GM21515 (cell line): ENCODE measurements at regions not wholly inside any gene's neighbourhood (a gene's known extent, or its start where the extent isn't known, plus 50 kb on each side); places are given as distances from the start of the nearest gene placed in this dataset.
"Not testable (repeated sequence)": the region's sequence is repeated elsewhere in the genome, so short reads cannot be mapped to it uniquely, and the experiment has no call there.

Source experiments
- ATAC-seq: cut with Tn5 transposase; IDR thresholded peaks from one replicate; pipeline ENCODE4 v1.9.1; 2021; ENCODE audit not compliant: unreplicated experiment

GRCh38 chr12:60231976-60232907 lies 636.4 kb downstream of the SLC16A7 start:
- ATAC-seq: no peak

GRCh38 chr12:60234611-60235195 lies 638.9 kb downstream of the SLC16A7 start:
- ATAC-seq: not testable (repeated sequence)

- no peak for ATAC-seq
These were observed 639.4 kb downstream of the SLC16A7 start for GRCh38 chr12:60235261-60235660.

- not testable (repeated sequence) for ATAC-seq
These were observed 640.6 kb downstream of the SLC16A7 start for GRCh38 chr12:60236416-60236815.

GRCh38 chr12:60240891-60241290 lies 645.1 kb downstream of the SLC16A7 start:
- no peak for ATAC-seq

- ATAC-seq: no peak
These were observed 655.3 kb downstream of the SLC16A7 start for GRCh38 chr12:60251091-60251490.

- ATAC-seq: no peak
These were observed 656.7 kb downstream of the SLC16A7 start for GRCh38 chr12:60252359-60253096.

- no peak for ATAC-seq
These were observed 659.2 kb downstream of the SLC16A7 start for GRCh38 chr12:60255044-60255443.

GRCh38 chr12:60257063-60257462 lies 661.2 kb downstream of the SLC16A7 start:
- ATAC-seq: no peak

- no peak for ATAC-seq
These were observed 663.4 kb downstream of the SLC16A7 start for GRCh38 chr12:60259225-60259624.

- no peak for ATAC-seq
These were observed 666.5 kb downstream of the SLC16A7 start for GRCh38 chr12:60262378-60262777.

- no peak for ATAC-seq
These were observed 667.3 kb downstream of the SLC16A7 start for GRCh38 chr12:60263161-60263560.

- ATAC-seq: no peak
These were observed 668.1 kb downstream of the SLC16A7 start for GRCh38 chr12:60263836-60264493.

- no peak for ATAC-seq
These were observed 669.9 kb downstream of the SLC16A7 start for GRCh38 chr12:60265741-60266140.

- no peak for ATAC-seq
These were observed 670.6 kb downstream of the SLC16A7 start for GRCh38 chr12:60266381-60266852.

- no peak for ATAC-seq
These were observed 673.9 kb downstream of the SLC16A7 start for GRCh38 chr12:60269611-60270269.

- ATAC-seq: no peak
These were observed 676.0 kb downstream of the SLC16A7 start for GRCh38 chr12:60271816-60272215.

GRCh38 chr12:60278209-60278608 lies 682.4 kb downstream of the SLC16A7 start:
- ATAC-seq: no peak

- no peak for ATAC-seq
These were observed 683.4 kb downstream of the SLC16A7 start for GRCh38 chr12:60279221-60279620.

- no peak for ATAC-seq
These were observed 685.7 kb downstream of the SLC16A7 start for GRCh38 chr12:60281522-60281921.
